Type B pancreatic cell (in vitro differentiated cells): ENCODE measurements at regions not wholly inside any gene's neighbourhood (a gene's known extent, or its start where the extent isn't known, plus 50 kb on each side); places are given as distances from the start of the nearest gene placed in this dataset.
"Not testable (repeated sequence)": the region's sequence is repeated elsewhere in the genome, so short reads cannot be mapped to it uniquely, and the experiment has no call there.

Experiments
- DNase-seq: peaks from one replicate; pipeline ENCODE4 v3.0.0; 2021; ENCODE audit warnings: mixed read lengths; ENCODE audit not compliant: unreplicated experiment; ENCODE audit errors: extremely low spot score
- H3K27ac Mint-ChIP-seq: 2 replicates; pipeline ENCODE4 v1.8.0; 2021; ENCODE audit warnings: mild to moderate bottlenecking, mixed read lengths
- H3K27me3 Mint-ChIP-seq: 2 replicates; pipeline ENCODE4 v1.8.0; 2021; ENCODE audit warnings: mixed read lengths
- H3K36me3 Mint-ChIP-seq: 2 replicates; pipeline ENCODE4 v1.8.0; 2021; ENCODE audit warnings: mixed read lengths
- H3K4me1 Mint-ChIP-seq: one replicate; pipeline ENCODE4 v1.8.0; 2021; ENCODE audit warnings: mixed read lengths; ENCODE audit not compliant: unreplicated experiment
- H3K4me3 Mint-ChIP-seq: 2 replicates; pipeline ENCODE4 v1.8.0; 2021; ENCODE audit warnings: mild to moderate bottlenecking, mixed read lengths
- H3K9me3 Mint-ChIP-seq: 2 replicates; pipeline ENCODE4 v1.8.0; 2021; ENCODE audit warnings: mixed read lengths
- TF ChIP-seq, protein P1 (sequence below): fragments of 200-600 bp; sonication (generic); conservative IDR thresholded peaks from 2 replicates; pipeline ENCODE4 v1.5.0; 2021; ENCODE audit warnings: antibody characterized with exemption, mild to moderate bottlenecking

DNA sequence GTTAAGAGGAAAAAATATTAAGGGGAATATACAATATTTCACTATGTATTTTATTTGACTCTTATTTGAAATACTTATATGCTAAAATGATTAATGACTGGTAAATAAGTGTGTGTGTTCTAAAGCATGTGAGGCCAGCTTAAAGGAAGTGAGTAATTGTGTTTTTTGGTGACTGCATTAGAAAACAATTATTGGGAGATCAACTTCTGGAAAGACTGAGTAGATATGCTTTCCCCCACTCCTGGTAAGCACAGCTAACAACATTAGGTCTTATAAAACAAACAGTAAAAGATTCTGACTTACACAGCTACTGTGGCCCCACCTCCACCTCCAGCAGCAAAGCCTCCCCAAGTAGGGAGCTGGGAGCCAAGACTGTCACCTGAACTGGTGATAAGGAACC, 403.0 kb downstream of the SRGAP2C start:
- no peak overlapping the region for H3K27ac Mint-ChIP-seq
- TF ChIP-seq, protein P1, sequence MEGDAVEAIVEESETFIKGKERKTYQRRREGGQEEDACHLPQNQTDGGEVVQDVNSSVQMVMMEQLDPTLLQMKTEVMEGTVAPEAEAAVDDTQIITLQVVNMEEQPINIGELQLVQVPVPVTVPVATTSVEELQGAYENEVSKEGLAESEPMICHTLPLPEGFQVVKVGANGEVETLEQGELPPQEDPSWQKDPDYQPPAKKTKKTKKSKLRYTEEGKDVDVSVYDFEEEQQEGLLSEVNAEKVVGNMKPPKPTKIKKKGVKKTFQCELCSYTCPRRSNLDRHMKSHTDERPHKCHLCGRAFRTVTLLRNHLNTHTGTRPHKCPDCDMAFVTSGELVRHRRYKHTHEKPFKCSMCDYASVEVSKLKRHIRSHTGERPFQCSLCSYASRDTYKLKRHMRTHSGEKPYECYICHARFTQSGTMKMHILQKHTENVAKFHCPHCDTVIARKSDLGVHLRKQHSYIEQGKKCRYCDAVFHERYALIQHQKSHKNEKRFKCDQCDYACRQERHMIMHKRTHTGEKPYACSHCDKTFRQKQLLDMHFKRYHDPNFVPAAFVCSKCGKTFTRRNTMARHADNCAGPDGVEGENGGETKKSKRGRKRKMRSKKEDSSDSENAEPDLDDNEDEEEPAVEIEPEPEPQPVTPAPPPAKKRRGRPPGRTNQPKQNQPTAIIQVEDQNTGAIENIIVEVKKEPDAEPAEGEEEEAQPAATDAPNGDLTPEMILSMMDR, result no peak
- no peaks in the 10 kb centered on the region for H3K36me3 Mint-ChIP-seq
- DNase-seq, result no peak
- no peaks in the 10 kb centered on the region for H3K4me1 Mint-ChIP-seq
- no peaks in the 10 kb centered on the region for H3K27me3 Mint-ChIP-seq
- no peaks in the 10 kb centered on the region for H3K9me3 Mint-ChIP-seq
- no peak overlapping the region for H3K4me3 Mint-ChIP-seq

DNA sequence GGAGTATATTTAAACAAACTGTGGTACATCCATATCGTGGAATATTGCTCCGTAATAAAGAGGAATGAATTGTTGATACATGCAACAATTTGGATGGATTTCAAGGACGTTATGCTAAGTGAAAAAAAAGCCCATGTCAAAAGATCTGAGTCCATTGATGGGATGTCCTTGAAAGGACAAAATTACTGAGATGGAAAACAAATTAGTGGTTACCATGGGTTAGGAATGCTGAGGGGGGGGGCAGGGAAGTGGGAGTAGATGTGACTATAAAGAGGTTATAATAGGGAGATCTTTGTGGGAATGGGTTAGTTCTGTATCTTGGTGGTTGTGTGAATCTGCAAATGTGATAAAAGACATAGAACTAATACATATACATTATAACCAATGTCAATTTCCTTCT, 409.3 kb downstream of the SRGAP2C start:
- no peaks in the 10 kb centered on the region for H3K4me1 Mint-ChIP-seq
- H3K36me3 Mint-ChIP-seq, result no peaks in the 10 kb centered on the region
- no peak for DNase-seq
- no peaks in the 10 kb centered on the region for H3K9me3 Mint-ChIP-seq
- no peaks in the 10 kb centered on the region for H3K27me3 Mint-ChIP-seq
- TF ChIP-seq, protein P1, result no peak
- no peak overlapping the region for H3K4me3 Mint-ChIP-seq
- no peak overlapping the region for H3K27ac Mint-ChIP-seq

DNA sequence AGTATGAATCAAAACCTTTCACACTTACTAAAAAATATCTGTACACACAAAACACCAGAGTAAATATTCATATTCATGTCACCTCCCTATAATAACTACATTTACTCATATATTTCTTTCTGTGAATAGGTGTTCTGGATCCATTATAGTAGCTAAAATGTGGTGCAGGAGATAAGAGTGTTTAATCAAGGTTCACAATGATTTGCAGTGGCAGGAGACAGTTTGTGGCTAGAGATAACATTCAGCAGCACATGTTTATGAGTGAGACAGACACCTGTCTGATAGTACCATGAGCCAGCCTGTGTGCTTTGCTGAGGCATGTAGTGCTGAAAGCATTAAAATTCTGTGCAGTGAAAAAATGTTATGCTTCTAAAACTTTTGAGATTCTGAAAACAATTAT, 410.3 kb downstream of the SRGAP2C start:
- DNase-seq, result no peak
- H3K9me3 Mint-ChIP-seq, result no peaks in the 10 kb centered on the region
- H3K27me3 Mint-ChIP-seq, result no peaks in the 10 kb centered on the region
- no peaks in the 10 kb centered on the region for H3K4me1 Mint-ChIP-seq
- TF ChIP-seq, protein P1, result no peak
- no peak overlapping the region for H3K27ac Mint-ChIP-seq
- H3K4me3 Mint-ChIP-seq, result no peak overlapping the region
- H3K36me3 Mint-ChIP-seq, result no peaks in the 10 kb centered on the region

DNA sequence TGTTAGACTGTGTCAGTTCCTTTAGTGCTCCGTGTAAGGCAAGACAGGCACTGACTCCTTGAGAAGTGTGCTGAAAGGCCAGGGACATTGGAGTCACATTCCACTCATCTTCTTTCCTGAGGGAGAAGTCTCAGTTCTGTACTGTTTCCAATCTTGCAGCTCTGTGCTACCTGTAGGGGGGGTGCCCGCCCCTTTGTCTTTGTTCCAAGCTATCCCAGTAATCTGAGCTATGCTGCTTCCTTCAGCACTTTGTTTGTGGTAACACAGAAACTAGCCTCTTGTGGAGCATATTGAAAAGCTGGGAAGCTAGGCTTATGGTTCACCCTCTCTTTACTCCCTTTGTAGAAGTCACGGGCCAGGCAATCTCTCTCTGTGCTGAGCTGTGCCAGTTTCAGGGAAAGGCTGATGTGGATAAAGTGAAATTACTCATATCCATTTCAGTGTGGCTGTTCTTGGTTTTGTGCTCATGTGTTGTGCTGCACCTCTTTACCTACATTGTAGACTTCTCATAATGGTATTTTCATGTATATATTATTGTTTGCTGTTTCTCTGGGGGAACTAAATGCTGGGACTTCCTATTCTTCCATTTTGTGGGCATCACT, 420.2 kb downstream of the SRGAP2C start:
- H3K4me3 Mint-ChIP-seq, H3K27me3 Mint-ChIP-seq, DNase-seq, H3K9me3 Mint-ChIP-seq, H3K4me1 Mint-ChIP-seq, H3K27ac Mint-ChIP-seq, H3K36me3 Mint-ChIP-seq: not testable (repeated sequence)

DNA sequence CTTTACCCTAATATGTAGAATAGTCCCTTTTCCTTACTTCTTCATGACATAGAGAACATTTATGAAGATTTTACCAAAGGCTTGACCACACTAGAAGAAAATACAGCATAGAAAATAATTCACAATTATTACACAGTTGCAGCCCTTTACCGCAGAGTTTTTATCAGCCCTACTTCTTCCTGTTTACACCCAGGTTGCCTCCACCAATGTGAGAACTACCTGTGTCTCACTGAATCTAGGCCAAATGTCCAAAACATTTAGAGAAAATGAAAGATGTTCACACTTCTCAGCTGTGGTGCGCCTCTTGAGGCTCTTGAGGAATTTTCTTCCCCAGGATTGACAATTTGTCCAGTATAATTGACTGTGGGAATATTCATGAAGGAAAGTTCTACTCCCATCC, 422.7 kb downstream of the SRGAP2C start:
- not testable (repeated sequence) for H3K9me3 Mint-ChIP-seq, H3K4me1 Mint-ChIP-seq, H3K36me3 Mint-ChIP-seq, H3K27ac Mint-ChIP-seq, DNase-seq, H3K27me3 Mint-ChIP-seq, H3K4me3 Mint-ChIP-seq
